ENCODE measurements at regions not wholly inside any gene's neighbourhood (a gene's known extent, or its start where the extent isn't known, plus 50 kb on each side); places are given as distances from the start of the nearest gene placed in this dataset.
"Not testable (repeated sequence)": the region's sequence is repeated elsewhere in the genome, so short reads cannot be mapped to it uniquely, and the experiment has no call there.

DNA sequence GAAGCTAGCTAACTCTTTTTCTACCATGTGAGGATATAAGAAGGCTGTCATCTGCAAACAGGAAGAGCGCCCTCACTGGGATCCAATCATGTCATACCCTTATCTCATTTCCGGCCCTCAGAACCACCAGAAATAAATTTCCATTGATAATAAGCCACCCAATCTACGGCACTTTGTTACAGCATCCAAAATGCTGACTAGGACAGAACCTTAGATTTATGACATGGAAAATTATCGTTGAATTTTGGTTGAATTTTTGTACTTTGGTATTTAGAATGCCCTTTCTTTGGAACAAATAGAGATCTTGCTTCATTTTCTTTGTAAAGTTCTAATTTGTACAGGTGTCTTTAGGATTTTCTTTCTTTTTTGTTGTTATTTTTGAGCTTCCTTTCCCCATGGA, 53.3 kb upstream of the CYLC2 start:
- no peaks in the 10 kb centered on the region for H3K27me3 ChIP-seq (replicated peaks; ENCODE audit: control insufficient read depth, insufficient read depth, low read length)
- H3K4me3 ChIP-seq (replicated peaks; ENCODE audit: low read depth, low read length), result no peak overlapping the region
- no peak for DNase-seq (ENCODE audit: extremely low read depth, insufficient read length)
- H3K36me3 ChIP-seq (ENCODE audit: control insufficient read depth, insufficient read depth, low read length), result no peaks in the 10 kb centered on the region
- TF ChIP-seq, protein P1, sequence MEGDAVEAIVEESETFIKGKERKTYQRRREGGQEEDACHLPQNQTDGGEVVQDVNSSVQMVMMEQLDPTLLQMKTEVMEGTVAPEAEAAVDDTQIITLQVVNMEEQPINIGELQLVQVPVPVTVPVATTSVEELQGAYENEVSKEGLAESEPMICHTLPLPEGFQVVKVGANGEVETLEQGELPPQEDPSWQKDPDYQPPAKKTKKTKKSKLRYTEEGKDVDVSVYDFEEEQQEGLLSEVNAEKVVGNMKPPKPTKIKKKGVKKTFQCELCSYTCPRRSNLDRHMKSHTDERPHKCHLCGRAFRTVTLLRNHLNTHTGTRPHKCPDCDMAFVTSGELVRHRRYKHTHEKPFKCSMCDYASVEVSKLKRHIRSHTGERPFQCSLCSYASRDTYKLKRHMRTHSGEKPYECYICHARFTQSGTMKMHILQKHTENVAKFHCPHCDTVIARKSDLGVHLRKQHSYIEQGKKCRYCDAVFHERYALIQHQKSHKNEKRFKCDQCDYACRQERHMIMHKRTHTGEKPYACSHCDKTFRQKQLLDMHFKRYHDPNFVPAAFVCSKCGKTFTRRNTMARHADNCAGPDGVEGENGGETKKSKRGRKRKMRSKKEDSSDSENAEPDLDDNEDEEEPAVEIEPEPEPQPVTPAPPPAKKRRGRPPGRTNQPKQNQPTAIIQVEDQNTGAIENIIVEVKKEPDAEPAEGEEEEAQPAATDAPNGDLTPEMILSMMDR (IDR thresholded peaks at IDR 0.05; ENCODE audit: insufficient read depth, low read length, poor library complexity, severe bottlenecking), result no peak

DNA sequence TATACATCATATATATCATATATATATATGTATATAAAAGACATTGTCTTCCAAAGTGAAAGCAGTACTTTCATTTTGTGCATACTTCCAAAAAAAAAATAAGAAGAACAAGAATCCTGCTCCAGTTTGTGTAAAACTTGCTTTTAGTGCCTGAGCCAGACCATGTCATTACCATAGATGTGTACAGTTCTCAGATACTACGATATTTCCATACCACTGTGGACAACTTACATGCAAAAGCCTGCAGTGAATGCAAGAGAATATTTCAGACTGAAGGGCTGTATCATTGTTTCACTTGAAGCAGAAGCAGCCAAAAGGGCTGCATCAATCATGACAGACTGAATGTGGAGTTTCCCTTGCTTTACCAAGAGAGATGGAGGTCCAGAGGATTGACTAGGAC, 72.6 kb upstream of the CYLC2 start:
- TF ChIP-seq, protein P1 (IDR thresholded peaks at IDR 0.05; ENCODE audit: insufficient read depth, low read length, poor library complexity, severe bottlenecking), result no peak
- H3K27me3 ChIP-seq (replicated peaks; ENCODE audit: control insufficient read depth, insufficient read depth, low read length), result no peaks in the 10 kb centered on the region
- H3K4me3 ChIP-seq (replicated peaks; ENCODE audit: low read depth, low read length), result no peak overlapping the region
- DNase-seq (ENCODE audit: extremely low read depth, insufficient read length), result no peak
- no peaks in the 10 kb centered on the region for H3K36me3 ChIP-seq (ENCODE audit: control insufficient read depth, insufficient read depth, low read length)

DNA sequence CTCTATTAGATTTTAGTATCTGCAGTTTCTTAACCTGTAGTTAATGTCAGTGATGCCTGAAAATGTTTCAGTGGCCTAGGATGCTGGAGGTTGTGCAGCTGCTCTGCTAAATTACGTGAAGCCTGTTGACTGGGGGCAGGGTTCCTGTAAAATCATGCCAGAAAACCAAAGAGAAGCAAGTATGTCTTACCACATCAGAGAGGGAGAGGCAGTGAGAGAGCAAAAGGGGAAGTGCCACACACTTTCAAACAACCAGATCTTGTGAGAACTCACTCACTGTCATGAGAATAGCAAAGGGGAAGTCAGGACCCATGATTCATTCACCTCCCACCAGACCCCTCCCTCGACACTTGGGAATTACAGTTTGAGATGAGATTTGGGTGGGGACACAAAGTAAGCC, 83.9 kb upstream of the CYLC2 start:
- DNase-seq (ENCODE audit: extremely low read depth, insufficient read length), result no peak
- TF ChIP-seq, protein P1 (IDR thresholded peaks at IDR 0.05; ENCODE audit: insufficient read depth, low read length, poor library complexity, severe bottlenecking), result no peak
- H3K4me3 ChIP-seq (replicated peaks; ENCODE audit: low read depth, low read length), result no peak overlapping the region
- H3K36me3 ChIP-seq (ENCODE audit: control insufficient read depth, insufficient read depth, low read length), result no peaks in the 10 kb centered on the region
- no peaks in the 10 kb centered on the region for H3K27me3 ChIP-seq (replicated peaks; ENCODE audit: control insufficient read depth, insufficient read depth, low read length)

DNA sequence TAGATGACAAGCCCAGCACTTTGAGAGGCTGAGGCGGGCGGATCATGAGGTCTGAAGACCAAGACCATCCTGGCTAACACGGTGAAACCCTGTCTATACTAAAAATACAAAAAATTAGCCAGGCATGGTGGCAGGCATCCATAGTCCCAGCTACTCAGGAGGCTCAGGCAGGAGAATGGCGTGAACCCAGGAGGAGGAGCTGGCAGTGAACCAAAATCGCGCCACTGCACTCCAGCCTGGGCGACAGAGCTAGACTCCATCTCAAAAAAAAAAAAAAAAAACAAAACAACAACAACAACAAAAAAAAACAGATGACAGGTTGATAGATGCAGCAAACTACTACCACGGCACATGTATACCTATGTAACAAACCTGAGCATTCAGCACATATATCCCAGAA, 89.3 kb upstream of the CYLC2 start:
- not testable (repeated sequence) for H3K27me3 ChIP-seq (replicated peaks; ENCODE audit: control insufficient read depth, insufficient read depth, low read length); DNase-seq (ENCODE audit: extremely low read depth, insufficient read length); H3K36me3 ChIP-seq (ENCODE audit: control insufficient read depth, insufficient read depth, low read length); H3K4me3 ChIP-seq (replicated peaks; ENCODE audit: low read depth, low read length)

DNA sequence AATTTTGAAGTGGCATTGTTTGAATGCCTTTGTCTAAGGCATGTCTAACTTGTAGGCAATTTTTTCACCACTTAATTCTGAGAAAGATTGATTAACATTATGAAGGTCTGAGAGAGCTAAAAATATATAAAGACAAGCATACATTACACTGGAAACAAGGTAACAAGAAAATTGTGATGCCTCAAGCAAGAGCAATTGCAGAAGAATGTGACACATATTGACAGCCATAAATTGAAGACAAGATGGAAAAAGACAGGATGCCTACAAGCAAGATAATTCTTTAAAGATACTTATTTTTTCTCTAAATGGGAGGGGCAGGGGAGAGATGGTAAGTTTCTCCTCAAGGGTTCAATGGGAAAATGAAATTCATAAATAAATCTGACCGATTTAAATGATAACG, 103.1 kb upstream of the CYLC2 start:
- H3K4me3 ChIP-seq (replicated peaks; ENCODE audit: low read depth, low read length), result no peak overlapping the region
- no peak for DNase-seq (ENCODE audit: extremely low read depth, insufficient read length)
- H3K36me3 ChIP-seq (ENCODE audit: control insufficient read depth, insufficient read depth, low read length), result no peaks in the 10 kb centered on the region
- TF ChIP-seq, protein P1 (IDR thresholded peaks at IDR 0.05; ENCODE audit: insufficient read depth, low read length, poor library complexity, severe bottlenecking), result no peak
- no peaks in the 10 kb centered on the region for H3K27me3 ChIP-seq (replicated peaks; ENCODE audit: control insufficient read depth, insufficient read depth, low read length)

DNA sequence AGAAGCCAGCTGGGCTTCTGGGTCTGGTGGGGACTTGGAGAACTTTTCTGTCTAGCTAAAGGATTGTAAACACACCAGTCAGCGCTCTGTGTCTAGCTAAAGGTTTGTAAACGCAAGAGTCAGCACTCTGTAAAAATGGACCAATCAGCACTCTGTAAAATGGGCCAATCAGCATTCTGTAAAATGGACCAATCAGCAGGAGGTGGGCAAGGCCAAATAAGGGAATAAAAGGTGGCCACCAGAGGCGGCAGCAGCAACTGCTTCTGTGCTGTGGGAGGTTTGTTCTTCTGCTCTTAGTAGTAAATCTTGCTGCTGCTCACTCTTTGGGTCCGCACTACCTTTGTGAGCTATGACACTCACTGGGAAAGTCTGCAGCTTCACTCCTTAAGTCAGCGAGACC, 106.4 kb upstream of the CYLC2 start:
- not testable (repeated sequence) for H3K27me3 ChIP-seq (replicated peaks; ENCODE audit: control insufficient read depth, insufficient read depth, low read length); H3K4me3 ChIP-seq (replicated peaks; ENCODE audit: low read depth, low read length); DNase-seq (ENCODE audit: extremely low read depth, insufficient read length); H3K36me3 ChIP-seq (ENCODE audit: control insufficient read depth, insufficient read depth, low read length)

DNA sequence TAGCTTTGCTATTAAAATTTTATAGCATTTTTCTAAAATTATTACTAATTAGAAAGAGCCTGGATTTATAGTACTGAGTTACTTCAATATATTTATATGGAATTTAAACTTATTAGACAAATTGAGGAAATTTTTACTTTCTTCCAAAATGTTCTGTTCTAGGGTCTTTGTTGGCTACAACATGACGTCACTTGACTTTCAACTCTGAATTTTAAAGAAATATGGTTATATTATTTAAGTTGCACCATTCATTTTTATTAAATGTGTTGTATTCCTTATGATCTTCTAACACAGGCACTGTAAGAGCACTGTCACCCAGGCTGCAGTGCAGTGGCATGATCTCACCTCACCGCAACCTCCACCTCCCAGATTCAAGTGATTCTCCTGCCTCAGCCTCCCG, 119.4 kb upstream of the CYLC2 start:
- Histone ChIP-seq H3K36me3 (ENCODE audit: control insufficient read depth, insufficient read depth, low read length) (no peaks in the 10 kb centered on the region), H3K27me3 (replicated peaks; ENCODE audit: control insufficient read depth, insufficient read depth, low read length) (no peaks in the 10 kb centered on the region), H3K4me3 (replicated peaks; ENCODE audit: low read depth, low read length) (no peak overlapping the region)
- DNase-seq (ENCODE audit: extremely low read depth, insufficient read length), result no peak
- TF ChIP-seq, protein P1 (IDR thresholded peaks at IDR 0.05; ENCODE audit: insufficient read depth, low read length, poor library complexity, severe bottlenecking), result no peak

All from GM06990 (cell line).